Ovary (tissue), 7 donors: ENCODE measurements at regions not wholly inside any gene's neighbourhood (a gene's known extent, or its start where the extent isn't known, plus 50 kb on each side); places are given as distances from the start of the nearest gene placed in this dataset.

Experiments
- DNase-seq, 5 donors: peaks; one replicate each; pipeline ENCODE4 v3.0.0-alpha.2; 2019 to 2020
- H3K27ac ChIP-seq, 2 donors: fragments of 200-600 bp; one replicate each; pipeline versions ENCODE4 v1.5.1 to v1.8.0; 2019 to 2022
- H3K27me3 ChIP-seq: fragments of 200-600 bp; one replicate; pipeline ENCODE4 v1.8.0; 2022
- H3K36me3 ChIP-seq: fragments of 200-600 bp; sonication (generic); one replicate; pipeline ENCODE4 v1.5.1; 2019
- H3K4me1 ChIP-seq: one replicate; pipeline ENCODE4 v1.8.1; 2013; ENCODE audit warnings: mild to moderate bottlenecking, moderate library complexity; ENCODE audit not compliant: insufficient read depth
- H3K4me3 ChIP-seq: fragments of 200-600 bp; sonication (generic); one replicate; pipeline ENCODE4 v1.5.1; 2017
- H3K9me3 ChIP-seq, 2 donors: fragments of 200-600 bp in 1 of 2; sonication (generic) in 1 of 2; one replicate each; pipeline versions ENCODE4 v1.5.1 to v1.8.1; 2013 to 2019; ENCODE audit warnings: mild to moderate bottlenecking in 1 of 2, moderate library complexity in 1 of 2
- CTCF ChIP-seq, 3 donors: fragments of 450-650 bp in 2 of 3; fragments of 200-600 bp in 1 of 3; IDR thresholded peaks; one replicate each; pipeline versions ENCODE4 v1.5.1 to v1.8.0; 2016 to 2022; ENCODE audit warnings: antibody characterized with exemption in 3 of 3, mild to moderate bottlenecking in 1 of 3
- EP300 ChIP-seq: sonication (generic); formaldehyde crosslinking; IDR thresholded peaks from one replicate; pipeline ENCODE4 v1.6.1; 2017; ENCODE audit warnings: antibody characterized with exemption
- POLR2A ChIP-seq: fragments of 450-650 bp; IDR thresholded peaks from one replicate; pipeline ENCODE4 v1.6.1; 2017; ENCODE audit warnings: antibody characterized with exemption, mild to moderate bottlenecking, moderate library complexity
- WGBS, 3 donors: extraction: QIAGEN DNeasy Blood & Tissue Kit in 1 of 3; methylation state at CpG; one replicate each; pipeline versions ENCODE4 v1.1.5 to v1.1.7; 2013 to 2017; 5-methylcytosine and 5-hydroxymethylcytosine counted together
- intact Hi-C, 4 donors: fragments of 100-400 bp; cut with DNase I; formaldehyde crosslinking; loops; one replicate each; pipeline versions ENCODE4 v1.11.0 to v1.15.1; 2022 to 2023
- donor health status: DM: no; HTN: no; CAD: no; lungs with moderate emphysema.
- donor health status: DM: no; HTN: no; CAD: no.
- donor health status: Bipolar disorder and iron deficiency.
- donor health status: DM: no; HTN: no; CAD: no.
- donor health status: DM: yes; HTN: yes; CAD: no.

- H3K4me1 ChIP-seq: no peaks in the 10 kb centered on the region
- intact Hi-C loops: no loop called here
- no peak overlapping the region for H3K27ac ChIP-seq
- no peaks in the 10 kb centered on the region for H3K36me3 ChIP-seq
- TF ChIP-seq POLR2A (no peak), CTCF (IDR thresholded peaks at IDR 0.05) (no peak), EP300 (no peak)
- no peaks in the 10 kb centered on the region for H3K27me3 ChIP-seq
- H3K9me3 ChIP-seq: no peaks in the 10 kb centered on the region
- no peak overlapping the region for H3K4me3 ChIP-seq
- WGBS, 3 donors: 88 to 89% (median 88%) methylated on average over 6 of the region's 6 CpGs
- no peak for DNase-seq
Measured at GRCh38 chr9:96129747-96130146, 172.2 kb downstream of the HSD17B3 start.

DNA sequence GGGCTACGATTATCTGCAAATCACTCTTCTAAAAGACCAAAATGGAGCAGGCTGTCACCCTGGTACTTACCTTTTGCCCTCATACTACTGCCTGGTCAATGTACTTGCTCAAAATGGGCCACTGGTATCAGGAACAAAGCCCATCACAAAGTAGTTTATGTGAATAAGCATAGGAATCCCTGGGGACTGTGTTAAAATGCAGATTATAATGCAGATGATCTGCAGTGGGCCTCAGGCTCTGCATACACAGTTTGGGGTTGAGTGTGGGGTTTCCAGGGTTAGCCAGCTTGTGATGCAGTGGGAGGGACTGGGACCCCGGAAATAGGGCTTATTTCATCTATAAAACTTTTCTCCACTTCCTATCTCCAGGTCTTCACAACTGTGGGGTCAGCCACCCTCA lies 173.1 kb downstream of the HSD17B3 start:
- no peak overlapping the region for H3K4me3 ChIP-seq
- intact Hi-C loops: no loop called here
- H3K9me3 ChIP-seq: no peaks in the 10 kb centered on the region
- H3K36me3 ChIP-seq: no peaks in the 10 kb centered on the region
- no peak overlapping the region for H3K27ac ChIP-seq
- no peaks in the 10 kb centered on the region for H3K4me1 ChIP-seq
- no peak for DNase-seq
- TF ChIP-seq EP300: no peak
- no peak for TF ChIP-seq POLR2A
- no peak for TF ChIP-seq CTCF (IDR thresholded peaks at IDR 0.05)
- H3K27me3 ChIP-seq: no peaks in the 10 kb centered on the region
- WGBS, 3 donors: 66 to 78% (median 76%) methylated on average over 2 of the region's 2 CpGs

GRCh38 chr9:96126321-96126881 lies 175.6 kb downstream of the HSD17B3 start:
- WGBS, 3 donors: 22 to 40% (median 33%) methylated on average over 21 of the region's 21 CpGs
- Histone ChIP-seq H3K4me1 (no peaks in the 10 kb centered on the region), H3K27ac (no peak overlapping the region), H3K4me3 (no peak overlapping the region), H3K27me3 (no peaks in the 10 kb centered on the region), H3K9me3 (no peaks in the 10 kb centered on the region), H3K36me3 (no peaks in the 10 kb centered on the region)
- TF ChIP-seq POLR2A (no peak), EP300 (no peak), CTCF (IDR thresholded peaks at IDR 0.05) (no peak)
- intact Hi-C loops: no loop called here
- no peak for DNase-seq

DNA sequence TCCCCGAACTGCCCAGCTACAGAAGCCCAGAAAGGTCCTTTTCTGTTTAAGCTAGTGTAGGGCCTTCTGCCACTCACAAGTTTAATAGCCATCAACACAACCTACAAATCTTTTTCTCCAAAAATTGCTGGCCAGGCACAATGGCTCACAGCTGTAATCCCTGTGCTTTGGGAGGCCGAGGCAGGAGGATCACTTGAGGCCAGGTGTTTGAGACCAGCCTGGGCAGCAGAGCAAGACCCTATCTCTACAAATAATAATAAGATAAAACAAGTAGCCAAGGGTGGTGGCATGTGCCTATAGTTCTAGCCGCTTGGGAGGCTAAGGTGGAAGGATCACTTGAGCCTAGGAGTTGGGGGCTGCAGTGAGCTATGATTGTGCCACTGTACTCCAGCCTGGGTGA lies 176.4 kb downstream of the HSD17B3 start:
- Histone ChIP-seq H3K4me1 (no peaks in the 10 kb centered on the region), H3K27me3 (no peaks in the 10 kb centered on the region), H3K36me3 (no peaks in the 10 kb centered on the region), H3K27ac (no peak overlapping the region), H3K4me3 (no peak overlapping the region), H3K9me3 (no peaks in the 10 kb centered on the region)
- TF ChIP-seq CTCF (IDR thresholded peaks at IDR 0.05) (no peak), EP300 (no peak), POLR2A (no peak)
- DNase-seq: no peak
- WGBS, 3 donors: 58 to 84% (median 78%) methylated on average over 3 of the region's 3 CpGs
- intact Hi-C loops: no loop called here
